CD4-positive, alpha-beta T cell treated with Interleukin-4 for 1 hour (primary cell): ENCODE measurements at regions not wholly inside any gene's neighbourhood (a gene's known extent, or its start where the extent isn't known, plus 50 kb on each side); places are given as distances from the start of the nearest gene placed in this dataset.
"Not testable (repeated sequence)": the region's sequence is repeated elsewhere in the genome, so short reads cannot be mapped to it uniquely, and the experiment has no call there.

ENCODE experiments used
- DNase-seq, 2 donors: peaks; one replicate each; pipeline ENCODE4 v3.0.0-alpha.2; 2020 to 2022

- no peak for DNase-seq
These were observed 258.2 kb upstream of the HSF2 start for GRCh38 chr6:122141246-122141645.

- no peak for DNase-seq
These were observed 255.4 kb upstream of the HSF2 start for GRCh38 chr6:122143813-122144601.

- no peak for DNase-seq
These were observed 254.2 kb upstream of the HSF2 start for GRCh38 chr6:122145246-122145645.

- no peak for DNase-seq
These were observed 253.7 kb upstream of the HSF2 start for GRCh38 chr6:122145741-122146240.

GRCh38 chr6:122147291-122147690, 252.2 kb upstream of the HSF2 start:
- no peak for DNase-seq

GRCh38 chr6:122151066-122151465, 248.4 kb upstream of the HSF2 start:
- no peak for DNase-seq

GRCh38 chr6:122151763-122152162, 247.7 kb upstream of the HSF2 start:
- no peak for DNase-seq

- no peak for DNase-seq
These were observed 245.9 kb upstream of the HSF2 start for GRCh38 chr6:122153557-122153956.

- DNase-seq, result no peak
These were observed 245.3 kb upstream of the HSF2 start for GRCh38 chr6:122154155-122154554.

GRCh38 chr6:122154912-122155575, 244.4 kb upstream of the HSF2 start:
- no peak for DNase-seq

GRCh38 chr6:122161136-122161535, 238.3 kb upstream of the HSF2 start:
- no peak for DNase-seq

GRCh38 chr6:122165014-122165413, 234.4 kb upstream of the HSF2 start:
- no peak for DNase-seq

- no peak for DNase-seq
These were observed 229.2 kb upstream of the HSF2 start for GRCh38 chr6:122170274-122170673.

- no peak for DNase-seq
These were observed 220.5 kb upstream of the HSF2 start for GRCh38 chr6:122178988-122179387.

GRCh38 chr6:122180132-122180531, 219.3 kb upstream of the HSF2 start:
- no peak for DNase-seq

- DNase-seq, result no peak
These were observed 217.4 kb upstream of the HSF2 start for GRCh38 chr6:122182061-122182460.

GRCh38 chr6:122184401-122184827, 215.0 kb upstream of the HSF2 start:
- DNase-seq, result no peak

- not testable (repeated sequence) for DNase-seq
These were observed 214.0 kb upstream of the HSF2 start for GRCh38 chr6:122185458-122185857.

GRCh38 chr6:122187186-122187585, 212.3 kb upstream of the HSF2 start:
- no peak for DNase-seq

- DNase-seq, result no peak
These were observed 200.5 kb upstream of the HSF2 start for GRCh38 chr6:122198922-122199321.

GRCh38 chr6:122200440-122200839, 199.0 kb upstream of the HSF2 start:
- no peak for DNase-seq

- no peak for DNase-seq
These were observed 196.8 kb upstream of the HSF2 start for GRCh38 chr6:122202576-122203137.

GRCh38 chr6:122207061-122207460, 192.4 kb upstream of the HSF2 start:
- DNase-seq, result no peak

- no peak for DNase-seq
These were observed 191.7 kb upstream of the HSF2 start for GRCh38 chr6:122207794-122208193.
